GM06990 (cell line): ENCODE measurements at regions not wholly inside any gene's neighbourhood (a gene's known extent, or its start where the extent isn't known, plus 50 kb on each side); places are given as distances from the start of the nearest gene placed in this dataset.

Experiments
- DNase-seq: peaks from one replicate; pipeline ENCODE4 v3.0.0-alpha.2; 2011; ENCODE audit not compliant: insufficient read length; ENCODE audit errors: extremely low read depth
- H3K27me3 ChIP-seq: replicated peaks from 2 replicates; pipeline ENCODE4 v1.6.0; 2011; ENCODE audit warnings: low read length; ENCODE audit not compliant: control insufficient read depth, insufficient read depth
- H3K36me3 ChIP-seq: 2 replicates; pipeline ENCODE4 v1.5.1; 2011; ENCODE audit warnings: low read length; ENCODE audit not compliant: control insufficient read depth, insufficient read depth
- H3K4me3 ChIP-seq: replicated peaks from 2 replicates; pipeline ENCODE4 v1.5.1; 2011; ENCODE audit warnings: low read depth, mild to moderate bottlenecking, control low read depth, low read length
- CTCF ChIP-seq: IDR thresholded peaks from 2 replicates; pipeline ENCODE4 v1.5.1; 2011; ENCODE audit warnings: low read length, control low read depth, mild to moderate bottlenecking, inconsistent platforms; ENCODE audit not compliant: insufficient read depth, poor library complexity, severe bottlenecking

DNA sequence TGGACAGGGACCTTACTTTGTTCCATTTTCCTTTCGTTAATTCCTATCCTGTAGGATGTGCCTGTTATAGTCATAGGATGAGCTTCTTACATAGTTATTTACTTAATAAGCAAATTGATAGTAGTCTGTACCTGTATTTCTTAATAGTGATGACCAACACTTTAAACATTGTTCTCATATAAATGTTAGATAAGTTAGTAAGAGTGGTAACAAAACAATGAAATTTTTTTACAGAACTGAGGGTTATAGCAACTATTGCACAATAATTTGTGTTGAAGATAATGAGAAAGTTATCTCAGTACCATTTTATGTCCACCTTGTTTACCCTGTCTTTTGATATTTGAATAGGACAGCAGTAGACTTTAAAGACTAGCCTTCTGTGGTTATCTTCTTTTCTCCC, 162.9 kb upstream of the ELL2 start:
- no peaks in the 10 kb centered on the region for H3K27me3 ChIP-seq
- no peak for DNase-seq
- no peak overlapping the region for H3K4me3 ChIP-seq
- TF ChIP-seq CTCF, result no peak
- no peaks in the 10 kb centered on the region for H3K36me3 ChIP-seq

DNA sequence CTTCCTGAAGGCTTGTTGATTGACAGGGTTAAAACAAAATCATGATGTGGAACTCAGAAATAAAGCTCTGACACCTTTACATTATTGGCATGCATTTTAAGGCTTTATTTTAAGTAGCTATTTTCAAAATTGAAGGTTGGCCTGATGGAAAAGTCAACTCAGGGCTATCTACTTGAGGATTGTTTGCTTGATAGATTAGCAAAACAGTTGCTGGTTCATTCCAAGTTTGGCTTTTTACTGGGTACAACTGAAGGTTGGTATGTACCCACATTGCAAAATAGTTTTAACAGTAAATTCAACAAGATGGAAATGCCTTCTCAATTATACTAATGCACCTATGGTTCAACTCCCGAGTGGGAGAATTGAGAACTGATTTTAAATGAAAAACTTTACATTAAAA, 161.8 kb upstream of the ELL2 start:
- TF ChIP-seq CTCF, result no peak
- Histone ChIP-seq H3K4me3 (no peak overlapping the region), H3K27me3 (no peaks in the 10 kb centered on the region), H3K36me3 (no peaks in the 10 kb centered on the region)
- no peak for DNase-seq

GRCh38 chr5:96121364-96121763, 159.7 kb upstream of the ELL2 start:
- Histone ChIP-seq H3K4me3 (no peak overlapping the region), H3K36me3 (no peaks in the 10 kb centered on the region), H3K27me3 (no peaks in the 10 kb centered on the region)
- DNase-seq, result no peak
- no peak for TF ChIP-seq CTCF

DNA sequence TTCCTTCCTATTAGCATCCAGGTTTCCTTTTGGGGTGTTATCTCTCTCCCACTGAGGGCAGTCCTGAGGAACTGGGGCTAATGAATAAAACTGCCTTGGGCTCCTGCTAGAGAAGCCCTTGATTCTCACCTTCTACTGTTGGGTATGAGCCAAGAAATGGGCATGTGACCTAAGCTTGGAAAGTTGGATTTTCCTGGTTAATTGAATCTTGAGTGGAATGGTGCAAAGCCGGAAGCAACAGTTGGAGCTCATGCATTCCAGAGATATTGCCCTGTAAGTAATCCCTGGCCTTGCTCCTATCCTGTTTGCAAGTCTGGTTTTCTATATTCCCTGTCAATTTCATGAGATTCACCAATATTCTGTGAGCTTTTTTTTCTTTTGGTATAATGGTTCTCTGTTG, 158.5 kb upstream of the ELL2 start:
- no peaks in the 10 kb centered on the region for H3K27me3 ChIP-seq
- no peak for DNase-seq
- no peak for TF ChIP-seq CTCF
- H3K36me3 ChIP-seq, result no peaks in the 10 kb centered on the region
- no peak overlapping the region for H3K4me3 ChIP-seq

DNA sequence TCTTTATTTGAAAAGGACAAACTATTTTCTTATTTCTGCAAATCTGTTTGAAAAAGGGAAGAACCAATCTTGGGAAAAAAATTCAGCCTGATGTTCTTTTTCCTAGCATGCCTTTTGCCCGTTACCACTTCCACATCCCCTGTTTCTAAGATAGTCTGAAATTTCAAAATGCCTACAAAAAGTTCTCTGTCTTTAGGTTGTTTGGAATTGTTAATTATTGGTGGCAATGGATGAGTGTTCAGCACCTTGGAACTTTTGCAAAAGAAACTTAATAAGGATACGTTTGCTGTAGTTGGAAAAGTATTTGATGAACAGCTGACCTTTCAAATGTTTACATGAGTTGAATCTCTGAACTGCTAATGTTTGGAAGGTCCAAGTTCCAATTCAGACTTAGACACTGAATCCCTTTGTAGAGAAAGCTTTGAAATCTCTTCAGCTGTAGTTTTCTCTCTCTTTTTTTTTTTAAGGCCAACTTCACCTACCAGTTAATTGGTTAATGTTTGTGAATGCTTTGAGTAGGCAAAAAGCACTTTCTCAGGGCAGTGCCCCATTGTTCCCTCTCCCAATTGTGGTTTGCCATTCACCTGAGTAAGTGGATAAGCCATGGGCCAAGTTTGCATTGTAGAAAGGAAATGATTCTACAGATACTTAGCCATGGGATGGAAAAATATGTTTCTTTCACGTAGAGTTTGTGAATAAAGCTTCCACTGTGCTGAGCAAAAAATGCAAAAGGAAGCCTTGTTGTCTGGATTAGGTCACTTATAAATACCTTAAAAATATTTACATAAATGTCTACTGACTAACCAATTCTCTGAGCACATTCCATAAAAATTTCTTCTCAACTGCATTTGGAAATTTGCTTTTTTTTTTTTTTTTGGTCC, 156.4 kb upstream of the ELL2 start:
- no peak for DNase-seq
- no peak for TF ChIP-seq CTCF
- no peaks in the 10 kb centered on the region for H3K36me3 ChIP-seq
- H3K4me3 ChIP-seq, result no peak overlapping the region
- H3K27me3 ChIP-seq, result no peaks in the 10 kb centered on the region

GRCh38 chr5:96115147-96115807, 153.6 kb upstream of the ELL2 start:
- no peak for TF ChIP-seq CTCF
- Histone ChIP-seq H3K27me3 (no peaks in the 10 kb centered on the region), H3K36me3 (no peaks in the 10 kb centered on the region), H3K4me3 (no peak overlapping the region)
- DNase-seq, result no peak
